ENCODE measurements at regions not wholly inside any gene's neighbourhood (a gene's known extent, or its start where the extent isn't known, plus 50 kb on each side); places are given as distances from the start of the nearest gene placed in this dataset.

DNA sequence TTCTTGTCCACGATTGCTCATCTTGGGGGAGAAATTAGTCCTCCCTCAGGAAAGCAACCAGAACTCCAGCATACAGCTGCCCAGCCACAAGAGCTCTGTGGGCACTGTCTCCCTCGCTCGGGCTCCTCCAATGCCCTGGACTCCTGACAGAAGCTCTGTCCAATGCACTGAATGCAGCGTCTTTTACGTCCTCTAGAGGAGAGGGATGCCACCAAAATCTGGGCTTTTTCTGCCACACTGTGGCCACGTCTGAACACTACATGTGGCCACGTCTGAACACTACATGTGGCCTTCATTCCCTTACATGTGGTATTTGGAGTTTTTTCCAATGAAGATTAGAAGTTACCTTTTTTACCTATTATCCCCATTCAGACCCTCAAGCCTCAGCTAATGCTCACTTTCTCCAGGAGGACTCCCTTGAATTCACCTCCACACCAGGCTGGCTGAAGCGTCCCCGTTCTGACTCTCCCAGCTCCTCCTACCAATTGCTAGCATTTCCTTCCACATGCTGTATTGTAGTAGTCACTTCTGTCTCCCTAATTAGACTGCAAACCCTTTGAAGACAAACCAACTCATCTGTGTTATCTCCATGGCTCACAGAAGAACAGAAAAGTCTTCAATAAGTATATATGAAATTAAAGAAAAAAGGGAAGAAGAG, 134.3 kb upstream of the PDE1C start:
- no peaks in the 10 kb centered on the region for H3K4me1 ChIP-seq (ENCODE audit: insufficient read depth, low read length)
- H3K9me3 ChIP-seq (ENCODE audit: insufficient read depth, low read depth, low read length) = no peaks in the 10 kb centered on the region
- no peak overlapping the region for H3K4me3 ChIP-seq (ENCODE audit: low read length)
- no peak overlapping the region for H3K9ac ChIP-seq (ENCODE audit: low read depth, low read length)
- no peak overlapping the region for H3K27ac ChIP-seq (ENCODE audit: low read length)
- no peaks in the 10 kb centered on the region for H3K36me3 ChIP-seq (ENCODE audit: insufficient read depth, low read depth, low read length)
- peaks cover 37% of the 10 kb centered on the region for H3K27me3 ChIP-seq (ENCODE audit: insufficient read depth, low read length)

DNA sequence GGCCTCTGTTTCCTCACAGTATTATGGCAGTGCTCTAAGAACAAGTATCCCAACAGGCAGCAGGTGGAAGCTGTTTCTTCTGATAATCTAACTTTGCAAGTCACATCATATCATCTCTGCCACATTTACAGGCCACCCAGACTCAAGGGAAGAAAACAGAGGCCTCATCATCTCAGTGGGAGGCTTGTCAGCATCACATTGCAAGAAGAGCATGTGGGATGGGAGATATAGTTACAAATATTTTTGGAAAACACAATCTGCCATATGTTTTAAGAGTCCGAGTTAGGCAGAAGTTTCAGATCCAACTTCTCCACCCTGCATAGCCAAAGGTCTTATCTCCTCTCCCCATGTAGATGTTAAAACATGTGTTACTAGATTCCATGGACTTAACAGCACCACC, 130.4 kb upstream of the PDE1C start:
- Histone ChIP-seq H3K9ac (ENCODE audit: low read depth, low read length) (no peak overlapping the region), H3K27ac (ENCODE audit: low read length) (no peak overlapping the region), H3K9me3 (ENCODE audit: insufficient read depth, low read depth, low read length) (no peaks in the 10 kb centered on the region), H3K36me3 (ENCODE audit: insufficient read depth, low read depth, low read length) (no peaks in the 10 kb centered on the region), H3K4me1 (ENCODE audit: insufficient read depth, low read length) (no peaks in the 10 kb centered on the region), H3K4me3 (ENCODE audit: low read length) (no peak overlapping the region), H3K27me3 (ENCODE audit: insufficient read depth, low read length) (peaks cover 6% of the 10 kb centered on the region; the same call in 1 of the 2 replicates)

DNA sequence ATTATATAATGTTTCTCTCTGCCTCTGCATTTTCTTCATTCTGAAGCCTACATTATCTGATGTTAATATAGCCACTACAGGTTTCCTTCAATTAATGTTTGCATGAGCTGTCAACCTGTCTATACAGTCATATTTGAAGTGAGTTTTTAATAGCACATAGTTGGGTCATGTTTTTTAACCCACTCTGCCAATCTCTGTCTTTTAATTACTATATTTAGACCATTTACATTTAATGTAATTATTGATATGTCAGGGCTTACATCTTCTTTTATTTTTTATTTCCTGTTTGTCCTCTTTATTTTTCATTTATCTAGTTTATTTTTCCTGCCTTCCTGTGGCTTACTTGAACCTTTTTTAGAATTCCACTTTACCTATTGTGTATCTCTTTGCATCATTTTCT, 124.3 kb upstream of the PDE1C start:
- Histone ChIP-seq H3K27me3 (ENCODE audit: insufficient read depth, low read length) (no peaks in the 10 kb centered on the region), H3K4me1 (ENCODE audit: insufficient read depth, low read length) (no peaks in the 10 kb centered on the region), H3K4me3 (ENCODE audit: low read length) (no peak overlapping the region), H3K9me3 (ENCODE audit: insufficient read depth, low read depth, low read length) (peaks cover 12% of the 10 kb centered on the region; the same call in 1 of the 2 replicates), H3K9ac (ENCODE audit: low read depth, low read length) (no peak overlapping the region), H3K36me3 (ENCODE audit: insufficient read depth, low read depth, low read length) (no peaks in the 10 kb centered on the region), H3K27ac (ENCODE audit: low read length) (no peak overlapping the region)

DNA sequence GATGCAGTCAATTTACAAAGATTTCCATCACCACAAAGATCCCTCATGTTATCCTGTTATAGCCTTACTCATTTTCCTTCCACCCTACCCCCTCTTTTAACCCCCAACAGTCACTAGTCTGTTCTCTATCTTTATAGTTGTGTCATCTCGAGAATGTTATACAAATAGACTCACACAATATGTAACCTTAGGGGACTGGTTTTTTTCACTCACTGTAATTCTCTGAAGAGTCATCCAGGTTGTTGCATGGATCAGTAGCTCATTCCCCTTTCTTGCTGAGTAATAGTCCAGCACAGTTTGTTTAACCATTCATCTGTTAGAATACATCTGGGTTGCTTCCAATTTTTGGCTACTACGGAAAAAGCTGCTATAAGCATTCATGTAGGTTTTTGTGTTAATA, 121.1 kb upstream of the PDE1C start:
- H3K27ac ChIP-seq (ENCODE audit: low read length) = no peak overlapping the region
- peaks cover 12% of the 10 kb centered on the region; the same call in 1 of the 2 replicates for H3K9me3 ChIP-seq (ENCODE audit: insufficient read depth, low read depth, low read length)
- H3K36me3 ChIP-seq (ENCODE audit: insufficient read depth, low read depth, low read length) = no peaks in the 10 kb centered on the region
- H3K4me1 ChIP-seq (ENCODE audit: insufficient read depth, low read length) = no peaks in the 10 kb centered on the region
- no peaks in the 10 kb centered on the region for H3K27me3 ChIP-seq (ENCODE audit: insufficient read depth, low read length)
- no peak overlapping the region for H3K9ac ChIP-seq (ENCODE audit: low read depth, low read length)
- H3K4me3 ChIP-seq (ENCODE audit: low read length) = no peak overlapping the region

DNA sequence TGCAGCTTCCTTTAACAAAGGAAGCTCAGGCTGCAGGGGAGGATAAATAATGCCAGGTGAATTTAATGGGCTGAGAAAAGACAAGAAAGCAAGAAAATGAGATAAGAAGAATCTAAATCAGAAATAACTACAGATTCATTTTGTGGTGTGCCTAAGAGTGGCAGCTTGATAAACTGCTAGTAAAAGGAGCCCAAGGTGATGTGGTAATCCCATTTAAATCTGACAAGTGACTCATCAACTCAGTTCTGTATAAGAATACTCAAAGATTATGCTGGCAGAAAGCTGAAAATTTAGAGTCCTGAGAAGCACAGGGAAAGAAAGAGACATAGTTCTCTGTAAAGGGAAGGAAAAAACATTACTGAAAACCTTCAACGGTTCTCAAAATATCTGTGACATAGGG, 109.4 kb upstream of the PDE1C start:
- H3K4me3 ChIP-seq (ENCODE audit: low read length) = no peak overlapping the region
- H3K4me1 ChIP-seq (ENCODE audit: insufficient read depth, low read length) = no peaks in the 10 kb centered on the region
- no peak overlapping the region for H3K9ac ChIP-seq (ENCODE audit: low read depth, low read length)
- no peaks in the 10 kb centered on the region for H3K9me3 ChIP-seq (ENCODE audit: insufficient read depth, low read depth, low read length)
- no peaks in the 10 kb centered on the region for H3K36me3 ChIP-seq (ENCODE audit: insufficient read depth, low read depth, low read length)
- no peaks in the 10 kb centered on the region for H3K27me3 ChIP-seq (ENCODE audit: insufficient read depth, low read length)
- no peak overlapping the region for H3K27ac ChIP-seq (ENCODE audit: low read length)

DNA sequence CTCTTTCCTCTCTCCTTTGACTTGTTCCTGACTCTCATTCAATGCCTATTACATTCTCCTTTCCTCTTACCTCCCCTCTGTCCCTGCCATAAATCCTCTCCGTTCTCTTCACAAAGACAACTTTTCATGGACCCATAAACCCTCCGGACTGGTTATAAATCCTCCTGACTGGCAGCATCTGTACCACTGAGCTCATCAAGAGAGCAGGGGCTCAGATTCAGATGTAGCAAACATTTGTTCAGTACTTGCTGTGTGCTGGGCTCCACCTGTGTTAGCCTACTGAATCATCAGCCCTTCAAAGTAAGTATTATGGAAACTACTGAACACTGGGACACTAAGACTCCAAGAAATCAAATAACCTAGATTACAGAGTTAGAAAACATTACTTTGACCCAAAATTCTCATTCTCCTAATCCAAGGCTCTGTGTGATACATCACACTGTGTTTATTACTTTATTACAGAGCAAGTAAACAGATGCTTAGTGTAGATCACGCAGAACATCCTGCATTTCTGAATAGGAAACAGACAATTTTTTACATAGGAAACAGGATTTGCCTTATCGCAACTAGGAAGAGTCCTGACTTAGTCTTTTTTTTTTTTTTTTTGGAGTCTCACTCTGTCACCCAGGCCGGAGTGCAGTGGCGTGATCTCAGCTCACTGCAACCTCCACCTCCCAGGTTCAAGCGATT, 108.6 kb upstream of the PDE1C start:
- Histone ChIP-seq H3K4me3 (ENCODE audit: low read length) (no peak overlapping the region), H3K27me3 (ENCODE audit: insufficient read depth, low read length) (no peaks in the 10 kb centered on the region), H3K9me3 (ENCODE audit: insufficient read depth, low read depth, low read length) (no peaks in the 10 kb centered on the region), H3K27ac (ENCODE audit: low read length) (no peak overlapping the region), H3K36me3 (ENCODE audit: insufficient read depth, low read depth, low read length) (no peaks in the 10 kb centered on the region), H3K9ac (ENCODE audit: low read depth, low read length) (no peak overlapping the region), H3K4me1 (ENCODE audit: insufficient read depth, low read length) (no peaks in the 10 kb centered on the region)

DNA sequence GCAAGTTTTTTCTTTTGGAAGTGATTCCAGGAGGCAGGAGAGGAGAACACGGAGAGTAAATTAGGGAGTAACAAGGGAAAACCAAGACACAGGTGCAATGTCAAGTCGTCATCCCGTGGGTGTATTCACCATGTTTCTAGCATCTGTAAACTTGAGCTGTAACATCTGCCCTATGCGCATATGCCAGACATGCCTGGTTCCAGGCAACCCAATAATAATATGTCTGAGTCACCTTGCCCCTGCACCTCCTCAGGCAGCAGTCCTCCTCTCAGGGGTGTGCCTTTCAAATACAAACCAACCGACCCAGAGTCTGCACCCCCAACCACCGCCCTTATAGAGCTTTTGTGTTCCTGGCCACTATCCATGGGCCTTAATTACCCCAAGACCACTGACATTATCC, 107.0 kb upstream of the PDE1C start:
- H3K27me3 ChIP-seq (ENCODE audit: insufficient read depth, low read length) = no peaks in the 10 kb centered on the region
- H3K4me3 ChIP-seq (ENCODE audit: low read length) = no peak overlapping the region
- no peak overlapping the region for H3K9ac ChIP-seq (ENCODE audit: low read depth, low read length)
- no peaks in the 10 kb centered on the region for H3K9me3 ChIP-seq (ENCODE audit: insufficient read depth, low read depth, low read length)
- no peaks in the 10 kb centered on the region for H3K4me1 ChIP-seq (ENCODE audit: insufficient read depth, low read length)
- H3K36me3 ChIP-seq (ENCODE audit: insufficient read depth, low read depth, low read length) = no peaks in the 10 kb centered on the region
- no peak overlapping the region for H3K27ac ChIP-seq (ENCODE audit: low read length)

DNA sequence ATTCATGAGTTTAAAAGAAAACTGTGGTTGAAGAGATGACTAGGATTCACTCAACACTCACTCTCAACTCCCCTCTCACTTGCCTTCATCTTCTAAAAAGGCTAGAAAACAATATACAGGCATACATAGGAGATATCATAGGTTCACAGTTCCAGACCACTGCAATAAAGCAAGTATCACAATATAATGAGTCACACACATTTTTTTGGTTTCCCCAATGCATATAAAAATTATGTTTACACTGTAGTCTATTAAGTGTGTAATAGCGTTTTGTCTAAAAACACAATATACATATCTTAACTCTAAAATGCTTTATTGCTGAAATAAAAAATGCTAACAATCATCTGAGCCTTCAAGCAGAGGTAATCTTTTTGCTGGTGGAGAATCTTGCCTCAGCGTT, 104.9 kb upstream of the PDE1C start:
- H3K4me1 ChIP-seq (ENCODE audit: insufficient read depth, low read length) = no peaks in the 10 kb centered on the region
- no peak overlapping the region for H3K4me3 ChIP-seq (ENCODE audit: low read length)
- H3K9ac ChIP-seq (ENCODE audit: low read depth, low read length) = no peak overlapping the region
- H3K9me3 ChIP-seq (ENCODE audit: insufficient read depth, low read depth, low read length) = no peaks in the 10 kb centered on the region
- H3K36me3 ChIP-seq (ENCODE audit: insufficient read depth, low read depth, low read length) = no peaks in the 10 kb centered on the region
- H3K27ac ChIP-seq (ENCODE audit: low read length) = no peak overlapping the region
- no peaks in the 10 kb centered on the region for H3K27me3 ChIP-seq (ENCODE audit: insufficient read depth, low read length)

DNA sequence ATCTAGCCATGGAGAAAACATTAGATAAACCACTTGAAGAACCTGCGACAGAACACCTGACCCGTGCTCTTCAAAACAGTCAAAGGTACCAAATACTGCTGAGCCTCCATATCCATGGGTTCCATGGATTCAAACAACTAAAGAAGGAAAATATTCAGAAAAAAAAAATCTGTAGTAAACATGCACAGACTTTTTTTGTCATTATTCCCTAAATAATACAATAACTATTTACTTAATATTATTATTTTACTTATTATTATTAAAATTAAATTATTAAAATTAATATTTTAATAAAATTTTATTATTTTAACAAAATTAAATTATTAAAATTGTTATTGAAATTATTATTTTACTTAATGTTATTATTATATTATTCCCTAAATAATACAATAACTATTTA, 101.0 kb upstream of the PDE1C start:
- H3K27me3 ChIP-seq (ENCODE audit: insufficient read depth, low read length) = no peaks in the 10 kb centered on the region
- H3K4me3 ChIP-seq (ENCODE audit: low read length) = no peak overlapping the region
- H3K9ac ChIP-seq (ENCODE audit: low read depth, low read length) = no peak overlapping the region
- H3K27ac ChIP-seq (ENCODE audit: low read length) = no peak overlapping the region
- no peaks in the 10 kb centered on the region for H3K4me1 ChIP-seq (ENCODE audit: insufficient read depth, low read length)
- no peaks in the 10 kb centered on the region for H3K9me3 ChIP-seq (ENCODE audit: insufficient read depth, low read depth, low read length)
- H3K36me3 ChIP-seq (ENCODE audit: insufficient read depth, low read depth, low read length) = no peaks in the 10 kb centered on the region

DNA sequence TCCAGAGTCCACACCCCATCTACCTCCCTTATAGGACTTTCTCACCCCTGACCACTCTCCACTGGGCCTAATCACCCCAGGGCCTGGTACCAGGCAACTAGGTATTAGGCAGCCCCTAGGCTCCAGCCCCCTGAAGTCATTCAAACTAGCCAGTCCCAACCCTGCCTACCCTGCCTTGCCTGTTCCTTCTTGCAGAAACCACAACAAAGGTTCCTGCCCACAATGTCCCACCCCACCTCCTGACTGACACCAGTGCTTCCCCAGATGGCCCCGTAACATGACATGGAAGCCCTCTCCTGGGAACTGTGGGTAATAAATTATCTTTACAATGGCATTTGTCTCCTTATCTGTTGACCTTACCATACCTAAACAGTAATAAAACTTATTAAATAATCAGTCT, 100.6 kb upstream of the PDE1C start:
- no peaks in the 10 kb centered on the region for H3K27me3 ChIP-seq (ENCODE audit: insufficient read depth, low read length)
- no peaks in the 10 kb centered on the region for H3K4me1 ChIP-seq (ENCODE audit: insufficient read depth, low read length)
- H3K9ac ChIP-seq (ENCODE audit: low read depth, low read length) = no peak overlapping the region
- no peak overlapping the region for H3K27ac ChIP-seq (ENCODE audit: low read length)
- no peaks in the 10 kb centered on the region for H3K9me3 ChIP-seq (ENCODE audit: insufficient read depth, low read depth, low read length)
- H3K36me3 ChIP-seq (ENCODE audit: insufficient read depth, low read depth, low read length) = no peaks in the 10 kb centered on the region
- no peak overlapping the region for H3K4me3 ChIP-seq (ENCODE audit: low read length)

DNA sequence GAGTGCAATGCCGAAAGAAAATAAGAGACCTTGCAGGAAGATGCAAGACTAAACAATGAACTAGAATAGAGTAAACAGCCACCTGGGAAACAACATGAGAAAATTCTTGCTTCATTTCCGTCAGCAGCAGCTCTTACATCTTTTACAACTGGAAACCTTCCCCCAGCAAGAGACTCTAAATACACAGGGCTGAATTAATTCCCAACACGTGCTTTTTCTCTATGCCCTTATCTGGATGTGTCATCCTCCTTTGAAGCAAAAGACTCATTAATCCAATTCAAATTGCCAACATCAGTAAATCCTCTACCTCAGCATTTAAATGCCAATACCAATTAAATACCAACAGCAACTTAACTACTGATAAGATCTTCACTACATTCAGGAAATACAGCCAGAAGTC, 99.0 kb upstream of the PDE1C start:
- H3K4me1 ChIP-seq (ENCODE audit: insufficient read depth, low read length) = no peaks in the 10 kb centered on the region
- H3K27ac ChIP-seq (ENCODE audit: low read length) = no peak overlapping the region
- H3K4me3 ChIP-seq (ENCODE audit: low read length) = no peak overlapping the region
- H3K36me3 ChIP-seq (ENCODE audit: insufficient read depth, low read depth, low read length) = no peaks in the 10 kb centered on the region
- no peaks in the 10 kb centered on the region for H3K9me3 ChIP-seq (ENCODE audit: insufficient read depth, low read depth, low read length)
- no peaks in the 10 kb centered on the region for H3K27me3 ChIP-seq (ENCODE audit: insufficient read depth, low read length)
- no peak overlapping the region for H3K9ac ChIP-seq (ENCODE audit: low read depth, low read length)

DNA sequence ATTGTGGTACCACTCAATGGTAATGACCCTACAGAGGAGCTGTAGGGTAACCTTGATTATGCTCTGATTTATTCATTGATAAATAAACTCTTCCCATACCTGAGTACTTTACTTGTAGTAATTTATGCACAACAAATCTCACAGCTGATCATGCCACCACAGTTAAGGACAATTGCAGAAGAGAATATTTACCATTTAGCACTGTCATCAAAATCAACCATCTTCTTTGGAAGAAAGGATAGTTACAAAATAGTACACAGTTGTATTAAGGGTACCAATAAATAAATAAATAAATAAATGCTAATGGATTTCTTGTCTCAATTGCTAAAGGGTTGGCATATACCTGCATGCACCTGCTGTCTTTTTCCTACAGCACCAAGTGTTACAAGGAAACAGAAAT, 97.6 kb upstream of the PDE1C start:
- Histone ChIP-seq H3K9ac (ENCODE audit: low read depth, low read length) (no peak overlapping the region), H3K4me1 (ENCODE audit: insufficient read depth, low read length) (no peaks in the 10 kb centered on the region), H3K4me3 (ENCODE audit: low read length) (no peak overlapping the region), H3K36me3 (ENCODE audit: insufficient read depth, low read depth, low read length) (no peaks in the 10 kb centered on the region), H3K9me3 (ENCODE audit: insufficient read depth, low read depth, low read length) (no peaks in the 10 kb centered on the region), H3K27me3 (ENCODE audit: insufficient read depth, low read length) (no peaks in the 10 kb centered on the region), H3K27ac (ENCODE audit: low read length) (no peak overlapping the region)

All from iPS-20b (cell line).